Heart left ventricle (tissue), 16 donors: ENCODE measurements at regions not wholly inside any gene's neighbourhood (a gene's known extent, or its start where the extent isn't known, plus 50 kb on each side); places are given as distances from the start of the nearest gene placed in this dataset.
"Not testable (repeated sequence)": the region's sequence is repeated elsewhere in the genome, so short reads cannot be mapped to it uniquely, and the experiment has no call there.

ENCODE experiments used
- ATAC-seq, 4 donors: fragments of 200-7000 bp; cut with Tn5 transposase; one replicate each; pipeline ENCODE4 v1.9.1; 2020 to 2022; ENCODE audit warnings: moderate library complexity in 4 of 4, mild to moderate bottlenecking in 3 of 4, moderate number of reproducible peaks in 1 of 4
- DNase-seq, 5 donors: peaks; one replicate each; pipeline ENCODE4 v3.0.0-alpha.2; 2020
- H3K27ac ChIP-seq, 12 donors: fragments of 200-600 bp; sonication (generic) in 4 of 12; one replicate each; pipeline versions ENCODE4 v1.5.0 to v1.8.0; 2016 to 2022; ENCODE audit warnings: mild to moderate bottlenecking in 2 of 12
- H3K27me3 ChIP-seq, 9 donors: fragments of 200-600 bp; sonication (generic) in 2 of 9; one replicate each; pipeline versions ENCODE4 v1.5.1 to v1.8.0; 2016 to 2022; ENCODE audit warnings: mild to moderate bottlenecking in 3 of 9
- H3K36me3 ChIP-seq, 9 donors: fragments of 200-600 bp; sonication (generic) in 2 of 9; one replicate each; pipeline versions ENCODE4 v1.5.0 to v1.8.0; 2018 to 2022; ENCODE audit warnings: mild to moderate bottlenecking in 2 of 9
- H3K4me1 ChIP-seq, 12 donors: fragments of 200-600 bp; sonication (generic) in 4 of 12; one replicate each; pipeline versions ENCODE4 v1.5.0 to v1.8.0; 2016 to 2022; ENCODE audit warnings: mild to moderate bottlenecking in 3 of 12
- H3K4me3 ChIP-seq, 12 donors: fragments of 200-600 bp; sonication (generic) in 4 of 12; one replicate each; pipeline versions ENCODE4 v1.5.0 to v1.8.0; 2017 to 2022; ENCODE audit warnings: mild to moderate bottlenecking in 9 of 12, moderate library complexity in 4 of 12
- H3K9me3 ChIP-seq, 12 donors: fragments of 200-600 bp; sonication (generic) in 4 of 12; one replicate each; pipeline versions ENCODE4 v1.5.0 to v1.8.0; 2016 to 2022; ENCODE audit warnings: mild to moderate bottlenecking in 1 of 12
- POLR2A ChIP-seq, 2 donors: fragments of 450-650 bp; IDR thresholded peaks; one replicate each; pipeline ENCODE4 v1.6.1; 2017; ENCODE audit warnings: antibody characterized with exemption in 2 of 2, mild to moderate bottlenecking in 2 of 2, moderate library complexity in 2 of 2
- WGBS, 4 donors: extraction: QIAGEN DNeasy Blood & Tissue Kit in 2 of 4; methylation state at CpG; one replicate each; pipeline versions ENCODE4 v1.1.5 to v1.1.7; 2013 to 2018; 5-methylcytosine and 5-hydroxymethylcytosine counted together
- intact Hi-C, 10 donors: fragments of 100-400 bp; cut with DNase I; formaldehyde crosslinking; loops; one replicate each; pipeline versions ENCODE4 v1.11.1 to v1.14.2; 2022
- TF ChIP-seq, protein P1 (sequence below), 12 donors: fragments of 200-600 bp; sonication (generic) in 4 of 12; IDR thresholded peaks; one replicate each; pipeline versions ENCODE4 v1.5.0 to v1.8.0; 2018 to 2022; ENCODE audit warnings: antibody characterized with exemption in 12 of 12, mild to moderate bottlenecking in 5 of 12
- donor health status: ischemic (EF 13 %, LVEDD 7.1; RV severe dilation, severe dysfunction).
- donor health status: healthy with polysubstance abuse.
- donor health status: DM: no; HTN: yes; CAD: no.
- donor health status: DM: no; HTN: no; CAD: no.
- donor health status: ischemic (EF 25% LVEDD 6.9; RV normal size, moderate dysfunction).
- donor health status: ischemic (EF 25% LVEDD 5.7; RV mildly dilated, moderate dysfunction).
- donor health status: healthy.
- donor health status: DM: yes; HTN: yes; CAD: no.
- donor health status: ischemic (EF 35%, LVEDD 5.7; RV mildly dilated, moderate dysfunction).
- donor health status: nonischemic (EF 11% LVEDD 7.7; RV severe dilation, severe dysfunction).
- donor health status: DM: yes; HTN: yes; CAD: no.
- donor health status: PGD.
- donor health status: ischemic (EF 29% LVEDD 5.4; RV normal size, mild dysfunction).
- donor health status: nonischemic (EF 23%, LVEDD 6.1; RV moderate dilation, normal function).

DNA sequence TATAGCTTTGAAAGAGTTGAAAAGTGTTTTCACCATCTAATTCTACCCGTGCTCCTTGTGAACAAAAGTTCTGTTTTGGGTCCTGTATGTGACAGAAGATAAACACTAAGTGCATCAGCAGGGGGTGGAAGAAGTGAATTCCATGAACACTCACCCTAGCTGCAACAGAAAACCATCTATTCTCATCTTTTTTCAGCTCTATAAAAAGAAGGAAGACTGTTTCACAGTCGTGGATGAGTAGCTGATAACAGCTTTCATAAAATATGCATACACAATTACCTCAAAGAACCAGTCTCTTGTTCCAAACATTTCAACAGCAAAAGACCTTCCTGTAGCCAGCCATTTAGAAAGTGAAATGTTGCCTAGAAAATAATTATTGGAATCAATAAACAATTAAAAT is 281.7 kb upstream of the RASGRP1 start:
- no peak for TF ChIP-seq POLR2A (IDR thresholded peaks at IDR 0.05)
- TF ChIP-seq, protein P1, sequence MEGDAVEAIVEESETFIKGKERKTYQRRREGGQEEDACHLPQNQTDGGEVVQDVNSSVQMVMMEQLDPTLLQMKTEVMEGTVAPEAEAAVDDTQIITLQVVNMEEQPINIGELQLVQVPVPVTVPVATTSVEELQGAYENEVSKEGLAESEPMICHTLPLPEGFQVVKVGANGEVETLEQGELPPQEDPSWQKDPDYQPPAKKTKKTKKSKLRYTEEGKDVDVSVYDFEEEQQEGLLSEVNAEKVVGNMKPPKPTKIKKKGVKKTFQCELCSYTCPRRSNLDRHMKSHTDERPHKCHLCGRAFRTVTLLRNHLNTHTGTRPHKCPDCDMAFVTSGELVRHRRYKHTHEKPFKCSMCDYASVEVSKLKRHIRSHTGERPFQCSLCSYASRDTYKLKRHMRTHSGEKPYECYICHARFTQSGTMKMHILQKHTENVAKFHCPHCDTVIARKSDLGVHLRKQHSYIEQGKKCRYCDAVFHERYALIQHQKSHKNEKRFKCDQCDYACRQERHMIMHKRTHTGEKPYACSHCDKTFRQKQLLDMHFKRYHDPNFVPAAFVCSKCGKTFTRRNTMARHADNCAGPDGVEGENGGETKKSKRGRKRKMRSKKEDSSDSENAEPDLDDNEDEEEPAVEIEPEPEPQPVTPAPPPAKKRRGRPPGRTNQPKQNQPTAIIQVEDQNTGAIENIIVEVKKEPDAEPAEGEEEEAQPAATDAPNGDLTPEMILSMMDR (IDR thresholded peaks at IDR 0.05), result no peak
- intact Hi-C loops, result no loop called here
- Histone ChIP-seq H3K36me3 (no peaks in the 10 kb centered on the region), H3K4me1 (peaks cover 0 to 10% (median 0%) of the 10 kb centered on the region in 12 donors), H3K9me3 (no peaks in the 10 kb centered on the region), H3K27ac (no peak overlapping the region), H3K4me3 (no peak overlapping the region), H3K27me3 (no peaks in the 10 kb centered on the region)
- WGBS, 4 donors, result 51 to 77% (median 61%) methylated on average over 2 of the region's 2 CpGs
- no peak for ATAC-seq
- DNase-seq, result no peak

DNA sequence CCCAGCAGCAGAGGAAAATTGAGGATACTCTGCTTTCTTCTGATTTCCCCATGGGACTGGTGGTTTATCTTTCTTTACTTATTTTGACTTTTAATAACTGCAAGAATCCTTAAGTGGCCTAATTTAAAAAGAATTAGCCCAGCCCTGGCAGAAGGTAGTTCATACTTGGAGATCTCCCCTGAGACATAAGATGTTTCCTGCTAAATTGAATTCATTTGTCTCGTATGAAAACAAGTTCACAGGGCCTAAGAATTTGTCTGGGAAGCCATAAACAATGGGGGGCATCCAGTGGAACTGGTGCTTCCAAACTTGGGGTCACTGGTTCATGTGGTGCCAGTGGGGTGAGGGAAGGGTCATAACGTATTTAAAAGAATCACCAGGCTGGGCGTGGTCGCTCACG is 283.1 kb upstream of the RASGRP1 start:
- H3K36me3 ChIP-seq, result no peaks in the 10 kb centered on the region
- DNase-seq, result no peak
- H3K4me1 ChIP-seq, result peaks cover 0 to 10% (median 0%) of the 10 kb centered on the region in 12 donors
- H3K9me3 ChIP-seq, result no peaks in the 10 kb centered on the region
- no peak for ATAC-seq
- no peak overlapping the region for H3K27ac ChIP-seq
- H3K4me3 ChIP-seq, result no peak overlapping the region
- intact Hi-C loops, result no loop called here
- no peaks in the 10 kb centered on the region for H3K27me3 ChIP-seq
- 75 to 83% (median 77%) methylated on average over 5 of the region's 5 CpGs for WGBS, 4 donors
- TF ChIP-seq, protein P1 (IDR thresholded peaks at IDR 0.05), result no peak
- TF ChIP-seq POLR2A (IDR thresholded peaks at IDR 0.05), result no peak

DNA sequence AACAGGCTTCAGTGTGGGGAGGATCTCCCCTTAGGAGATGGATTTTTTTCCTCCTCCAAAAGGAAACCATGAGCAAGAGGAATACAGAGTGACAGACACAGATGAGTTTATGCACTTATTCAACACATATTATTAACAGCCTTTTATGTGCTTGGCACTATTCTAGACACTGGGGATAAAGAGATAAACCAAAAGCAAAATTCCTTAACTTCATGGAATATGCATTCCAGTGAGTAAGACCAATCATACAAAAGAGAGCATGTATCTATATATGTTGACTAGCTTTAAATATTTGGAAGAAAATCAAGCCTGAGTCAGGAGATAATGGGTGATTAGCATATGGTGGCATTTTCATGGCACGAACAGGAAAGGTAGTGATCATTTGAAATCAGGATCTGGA is 284.4 kb upstream of the RASGRP1 start:
- intact Hi-C loops, result no loop called here
- 0 to 47% (median 0%) methylated on average over 1 of the region's 1 CpG for WGBS, 4 donors
- Histone ChIP-seq H3K27ac (no peak overlapping the region), H3K4me3 (no peak overlapping the region), H3K27me3 (no peaks in the 10 kb centered on the region), H3K36me3 (no peaks in the 10 kb centered on the region), H3K9me3 (no peaks in the 10 kb centered on the region), H3K4me1 (peaks cover 0 to 10% (median 0%) of the 10 kb centered on the region in 12 donors)
- DNase-seq (no peak), ATAC-seq (no peak)
- TF ChIP-seq POLR2A (IDR thresholded peaks at IDR 0.05), result no peak
- TF ChIP-seq, protein P1 (IDR thresholded peaks at IDR 0.05), result no peak

DNA sequence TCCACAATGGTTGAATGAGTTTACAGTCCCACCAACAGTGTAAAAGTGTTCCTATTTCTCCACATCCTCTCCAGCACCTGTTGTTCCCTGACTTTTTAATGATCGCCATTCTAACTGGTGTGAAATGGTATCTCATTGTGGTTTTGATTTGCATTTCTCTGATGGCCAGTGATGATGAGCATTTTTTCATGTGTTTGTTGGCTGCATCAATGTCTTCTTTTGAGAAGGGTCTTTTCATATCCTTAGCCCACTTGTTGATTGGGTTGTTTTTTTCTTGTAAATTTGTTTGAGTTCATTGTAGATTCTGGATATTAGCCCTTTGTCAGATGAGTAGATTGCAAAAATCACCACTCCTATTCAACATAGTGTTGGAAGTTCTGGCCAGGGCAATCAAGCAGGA is 287.6 kb upstream of the RASGRP1 start:
- H3K36me3 ChIP-seq, H3K27ac ChIP-seq, H3K27me3 ChIP-seq, H3K4me3 ChIP-seq, H3K9me3 ChIP-seq, H3K4me1 ChIP-seq, ATAC-seq, intact Hi-C loops, DNase-seq: not testable (repeated sequence)
- 89 to 94% methylated on average over 1 of the region's 1 CpG; no CpG with 5 or more reads in 2 of the 4 donors for WGBS, 4 donors

DNA sequence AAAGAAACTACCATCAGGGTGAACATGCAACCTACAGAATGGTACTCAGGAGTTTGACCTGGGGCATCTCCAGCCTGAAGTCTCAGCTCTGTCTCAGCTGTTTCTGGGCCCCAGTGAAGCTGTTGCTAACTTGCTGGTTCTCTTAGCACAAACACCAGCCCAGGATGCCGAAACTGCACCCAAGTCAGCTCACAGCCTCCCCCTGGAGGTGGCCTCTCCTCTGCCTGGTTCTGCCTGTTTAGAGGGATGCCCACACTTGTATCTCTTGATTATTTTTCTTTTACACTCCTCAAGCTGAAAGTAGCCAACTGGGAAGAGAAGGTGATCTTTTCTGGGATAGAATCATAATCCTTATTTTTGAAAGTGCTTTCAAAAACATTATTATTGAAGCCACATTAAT is 289.0 kb upstream of the RASGRP1 start:
- Histone ChIP-seq H3K27ac (no peak overlapping the region), H3K9me3 (no peaks in the 10 kb centered on the region), H3K27me3 (no peaks in the 10 kb centered on the region), H3K4me3 (no peak overlapping the region), H3K4me1 (no peaks in the 10 kb centered on the region), H3K36me3 (no peaks in the 10 kb centered on the region)
- intact Hi-C loops, result no loop called here
- no peak for ATAC-seq
- DNase-seq, result no peak
- WGBS, 4 donors, result 42 to 62% (median 49%) methylated on average over 1 of the region's 1 CpG
- no peak for TF ChIP-seq POLR2A (IDR thresholded peaks at IDR 0.05)
- TF ChIP-seq, protein P1 (IDR thresholded peaks at IDR 0.05), result peak in 4 of 12 donors; percentile 9 to 24 (median 20)
